Stimulated activated naive CD4-positive, alpha-beta T cell (primary cell): ENCODE measurements at regions not wholly inside any gene's neighbourhood (a gene's known extent, or its start where the extent isn't known, plus 50 kb on each side); places are given as distances from the start of the nearest gene placed in this dataset.
"Not testable (repeated sequence)": the region's sequence is repeated elsewhere in the genome, so short reads cannot be mapped to it uniquely, and the experiment has no call there.

Experiments used
- DNase-seq, 6 experiments: peaks; one replicate each; lab custom pipeline; 2025; lab: John Stamatoyannopoulos, UW

GRCh38 chr4:81816031-81816761 is 344.5 kb upstream of the RASGEF1B start:
- no peak for DNase-seq

GRCh38 chr4:81814987-81815541 is 343.4 kb upstream of the RASGEF1B start:
- no peak for DNase-seq

- DNase-seq, result no peak
Measured at GRCh38 chr4:81811562-81812293, 340.0 kb upstream of the RASGEF1B start.

GRCh38 chr4:81808011-81808672 is 336.4 kb upstream of the RASGEF1B start:
- DNase-seq, result no peak

GRCh38 chr4:81807386-81807785 is 335.7 kb upstream of the RASGEF1B start:
- no peak for DNase-seq

- DNase-seq, result no peak
Measured at GRCh38 chr4:81806485-81806884, 334.8 kb upstream of the RASGEF1B start.

GRCh38 chr4:81804849-81805248 is 333.1 kb upstream of the RASGEF1B start:
- no peak for DNase-seq

- no peak for DNase-seq
Measured at GRCh38 chr4:81802285-81802846, 330.7 kb upstream of the RASGEF1B start.

- DNase-seq, result no peak
Measured at GRCh38 chr4:81799371-81799770, 327.7 kb upstream of the RASGEF1B start.

GRCh38 chr4:81796790-81797528 is 325.3 kb upstream of the RASGEF1B start:
- no peak for DNase-seq

GRCh38 chr4:81792521-81792920 is 320.8 kb upstream of the RASGEF1B start:
- no peak for DNase-seq

- no peak for DNase-seq
Measured at GRCh38 chr4:81790477-81790876, 318.8 kb upstream of the RASGEF1B start.

GRCh38 chr4:81789741-81790399 is 318.2 kb upstream of the RASGEF1B start:
- DNase-seq, result no peak

GRCh38 chr4:81789158-81789557 is 317.5 kb upstream of the RASGEF1B start:
- DNase-seq, result no peak

- DNase-seq, result no peak
Measured at GRCh38 chr4:81786766-81787165, 315.1 kb upstream of the RASGEF1B start.

GRCh38 chr4:81786063-81786763 is 314.5 kb upstream of the RASGEF1B start:
- no peak for DNase-seq

- no peak for DNase-seq
Measured at GRCh38 chr4:81785338-81785737, 313.6 kb upstream of the RASGEF1B start.

GRCh38 chr4:81783558-81783957 is 311.9 kb upstream of the RASGEF1B start:
- no peak for DNase-seq

GRCh38 chr4:81781799-81782198 is 310.1 kb upstream of the RASGEF1B start:
- DNase-seq, result no peak

GRCh38 chr4:81777718-81778117 is 306.0 kb upstream of the RASGEF1B start:
- DNase-seq, result not testable (repeated sequence)
